WTC11 (cell line): ENCODE measurements at regions not wholly inside any gene's neighbourhood (a gene's known extent, or its start where the extent isn't known, plus 50 kb on each side); places are given as distances from the start of the nearest gene placed in this dataset.

Source experiments
- CREB1 ChIP-seq: sonication (generic); formaldehyde crosslinking; IDR thresholded peaks from 2 replicates; pipeline ENCODE4 v1.8.0; 2023; ENCODE audit warnings: mild to moderate bottlenecking, missing genetic modification reagents
- ELF4 ChIP-seq: sonication (generic); formaldehyde crosslinking; IDR thresholded peaks from 2 replicates; pipeline ENCODE4 v1.8.1; 2022; ENCODE audit warnings: low read depth, mild to moderate bottlenecking, moderate library complexity, missing genetic modification reagents
- ESRRA ChIP-seq: sonication (generic); formaldehyde crosslinking; IDR thresholded peaks from 2 replicates; pipeline ENCODE4 v1.8.1; 2022; ENCODE audit warnings: mild to moderate bottlenecking, missing genetic modification reagents, borderline replicate concordance
- TF ChIP-seq, protein P1 (sequence below): fragments of 200-600 bp; IDR thresholded peaks from 2 replicates; pipeline ENCODE4 v1.8.0; 2022; ENCODE audit warnings: antibody characterized with exemption
- TF ChIP-seq, protein P2 (sequence below): sonication (generic); formaldehyde crosslinking; IDR thresholded peaks from 2 replicates; pipeline ENCODE4 v1.8.1; 2023; ENCODE audit warnings: mild to moderate bottlenecking, missing genetic modification reagents, borderline replicate concordance

DNA sequence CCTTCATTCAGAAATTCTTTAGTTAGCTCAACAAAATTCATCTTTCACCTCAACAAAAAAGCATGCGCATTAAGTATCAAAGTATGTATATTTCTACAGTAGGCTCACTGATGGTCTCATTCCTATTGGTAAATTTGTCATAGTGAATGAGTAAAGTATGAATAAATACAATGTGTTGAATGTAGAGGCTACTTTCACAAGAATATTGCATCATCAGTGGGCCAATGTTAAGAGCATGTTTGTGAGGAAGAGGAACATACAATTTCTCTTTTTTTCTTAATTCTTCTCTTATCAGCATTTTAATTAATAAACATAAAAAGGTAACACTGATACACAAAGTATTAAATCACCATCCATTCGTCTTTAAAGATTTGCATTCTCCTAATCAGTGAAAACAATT is 505.1 kb downstream of the CETN3 start:
- TF ChIP-seq, protein P1, sequence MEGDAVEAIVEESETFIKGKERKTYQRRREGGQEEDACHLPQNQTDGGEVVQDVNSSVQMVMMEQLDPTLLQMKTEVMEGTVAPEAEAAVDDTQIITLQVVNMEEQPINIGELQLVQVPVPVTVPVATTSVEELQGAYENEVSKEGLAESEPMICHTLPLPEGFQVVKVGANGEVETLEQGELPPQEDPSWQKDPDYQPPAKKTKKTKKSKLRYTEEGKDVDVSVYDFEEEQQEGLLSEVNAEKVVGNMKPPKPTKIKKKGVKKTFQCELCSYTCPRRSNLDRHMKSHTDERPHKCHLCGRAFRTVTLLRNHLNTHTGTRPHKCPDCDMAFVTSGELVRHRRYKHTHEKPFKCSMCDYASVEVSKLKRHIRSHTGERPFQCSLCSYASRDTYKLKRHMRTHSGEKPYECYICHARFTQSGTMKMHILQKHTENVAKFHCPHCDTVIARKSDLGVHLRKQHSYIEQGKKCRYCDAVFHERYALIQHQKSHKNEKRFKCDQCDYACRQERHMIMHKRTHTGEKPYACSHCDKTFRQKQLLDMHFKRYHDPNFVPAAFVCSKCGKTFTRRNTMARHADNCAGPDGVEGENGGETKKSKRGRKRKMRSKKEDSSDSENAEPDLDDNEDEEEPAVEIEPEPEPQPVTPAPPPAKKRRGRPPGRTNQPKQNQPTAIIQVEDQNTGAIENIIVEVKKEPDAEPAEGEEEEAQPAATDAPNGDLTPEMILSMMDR, result no peak
- TF ChIP-seq ESRRA (CRISPR knock-in tag) (no peak), CREB1 (CRISPR knock-in tag) (no peak), ELF4 (no peak)
- TF ChIP-seq, protein P2, sequence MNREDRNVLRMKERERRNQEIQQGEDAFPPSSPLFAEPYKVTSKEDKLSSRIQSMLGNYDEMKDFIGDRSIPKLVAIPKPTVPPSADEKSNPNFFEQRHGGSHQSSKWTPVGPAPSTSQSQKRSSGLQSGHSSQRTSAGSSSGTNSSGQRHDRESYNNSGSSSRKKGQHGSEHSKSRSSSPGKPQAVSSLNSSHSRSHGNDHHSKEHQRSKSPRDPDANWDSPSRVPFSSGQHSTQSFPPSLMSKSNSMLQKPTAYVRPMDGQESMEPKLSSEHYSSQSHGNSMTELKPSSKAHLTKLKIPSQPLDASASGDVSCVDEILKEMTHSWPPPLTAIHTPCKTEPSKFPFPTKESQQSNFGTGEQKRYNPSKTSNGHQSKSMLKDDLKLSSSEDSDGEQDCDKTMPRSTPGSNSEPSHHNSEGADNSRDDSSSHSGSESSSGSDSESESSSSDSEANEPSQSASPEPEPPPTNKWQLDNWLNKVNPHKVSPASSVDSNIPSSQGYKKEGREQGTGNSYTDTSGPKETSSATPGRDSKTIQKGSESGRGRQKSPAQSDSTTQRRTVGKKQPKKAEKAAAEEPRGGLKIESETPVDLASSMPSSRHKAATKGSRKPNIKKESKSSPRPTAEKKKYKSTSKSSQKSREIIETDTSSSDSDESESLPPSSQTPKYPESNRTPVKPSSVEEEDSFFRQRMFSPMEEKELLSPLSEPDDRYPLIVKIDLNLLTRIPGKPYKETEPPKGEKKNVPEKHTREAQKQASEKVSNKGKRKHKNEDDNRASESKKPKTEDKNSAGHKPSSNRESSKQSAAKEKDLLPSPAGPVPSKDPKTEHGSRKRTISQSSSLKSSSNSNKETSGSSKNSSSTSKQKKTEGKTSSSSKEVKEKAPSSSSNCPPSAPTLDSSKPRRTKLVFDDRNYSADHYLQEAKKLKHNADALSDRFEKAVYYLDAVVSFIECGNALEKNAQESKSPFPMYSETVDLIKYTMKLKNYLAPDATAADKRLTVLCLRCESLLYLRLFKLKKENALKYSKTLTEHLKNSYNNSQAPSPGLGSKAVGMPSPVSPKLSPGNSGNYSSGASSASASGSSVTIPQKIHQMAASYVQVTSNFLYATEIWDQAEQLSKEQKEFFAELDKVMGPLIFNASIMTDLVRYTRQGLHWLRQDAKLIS (CRISPR knock-in tag), result no peak
